H9 (cell line): ENCODE measurements at regions not wholly inside any gene's neighbourhood (a gene's known extent, or its start where the extent isn't known, plus 50 kb on each side); places are given as distances from the start of the nearest gene placed in this dataset.

Source experiments
- DNase-seq: peaks from one replicate; pipeline ENCODE4 v3.0.0-alpha.2; 2017
- H2AFZ ChIP-seq: one replicate; pipeline ENCODE4 v1.6.1; 2013; ENCODE audit warnings: mild to moderate bottlenecking, low read length, control low read depth, moderate library complexity
- H2AK5ac ChIP-seq: 2 replicates; pipeline ENCODE4 v1.6.1; 2013; ENCODE audit warnings: low read length, control low read depth, mixed read lengths; ENCODE audit not compliant: insufficient read length
- H2BK120ac ChIP-seq: one replicate; pipeline ENCODE4 v1.6.1; 2013; ENCODE audit warnings: low read depth, mild to moderate bottlenecking, low read length, control low read depth, inconsistent platforms; ENCODE audit not compliant: poor library complexity, severe bottlenecking
- H2BK12ac ChIP-seq: 2 replicates; pipeline ENCODE4 v1.6.1; 2013; ENCODE audit warnings: low read length, control low read depth, mixed read lengths, low read depth; ENCODE audit not compliant: insufficient read length
- H2BK15ac ChIP-seq: 2 replicates; pipeline ENCODE4 v1.6.1; 2013; ENCODE audit warnings: low read depth, low read length, control low read depth
- H2BK20ac ChIP-seq: one replicate; pipeline ENCODE4 v1.6.1; 2013; ENCODE audit warnings: low read depth, mild to moderate bottlenecking, low read length, control low read depth, inconsistent platforms; ENCODE audit not compliant: poor library complexity, severe bottlenecking
- H2BK5ac ChIP-seq: 2 replicates; pipeline ENCODE4 v1.6.1; 2013; ENCODE audit warnings: low read length, control low read depth, mixed read lengths; ENCODE audit not compliant: insufficient read length
- H3K14ac ChIP-seq: 2 replicates; pipeline ENCODE4 v1.6.1; 2013; ENCODE audit warnings: low read length, control low read depth; ENCODE audit not compliant: insufficient read depth
- H3K18ac ChIP-seq: 2 replicates; pipeline ENCODE4 v1.6.1; 2013; ENCODE audit warnings: low read depth, mild to moderate bottlenecking, mixed read lengths, low read length, control low read depth; ENCODE audit not compliant: insufficient read length
- H3K23ac ChIP-seq: 2 replicates; pipeline ENCODE4 v1.6.1; 2013; ENCODE audit warnings: low read length, control low read depth, mixed read lengths, low read depth; ENCODE audit not compliant: insufficient read length
- H3K23me2 ChIP-seq: 2 replicates; pipeline ENCODE4 v1.6.1; 2013; ENCODE audit warnings: low read depth, mild to moderate bottlenecking, mixed read lengths, low read length, control low read depth; ENCODE audit not compliant: insufficient read length, poor library complexity, severe bottlenecking
- H3K27ac ChIP-seq: 2 replicates; pipeline ENCODE4 v1.5.1; 2013; ENCODE audit warnings: low read length, control low read depth, mixed read lengths, low read depth; ENCODE audit not compliant: insufficient read length
- H3K27me3 ChIP-seq: 2 replicates; pipeline ENCODE4 v1.6.1; 2013; ENCODE audit warnings: low read length, control low read depth, inconsistent platforms; ENCODE audit not compliant: insufficient read depth
- H3K4ac ChIP-seq: 2 replicates; pipeline ENCODE4 v1.6.1; 2013; ENCODE audit warnings: low read depth, mild to moderate bottlenecking, control low read depth, inconsistent platforms, low read length, moderate library complexity
- H3K4me1 ChIP-seq: 2 replicates; pipeline ENCODE4 v1.6.1; 2013; ENCODE audit warnings: low read length, control low read depth, inconsistent platforms; ENCODE audit not compliant: insufficient read depth
- H3K4me2 ChIP-seq: 2 replicates; pipeline ENCODE4 v1.6.1; 2013; ENCODE audit warnings: low read length, control low read depth, mixed read lengths; ENCODE audit not compliant: insufficient read length, insufficient read depth
- H3K56ac ChIP-seq: 2 replicates; pipeline ENCODE4 v1.6.1; 2013; ENCODE audit warnings: low read depth, mild to moderate bottlenecking, mixed read lengths, low read length, control low read depth; ENCODE audit not compliant: insufficient read length
- H3K79me1 ChIP-seq: 2 replicates; pipeline ENCODE4 v1.6.1; 2013; ENCODE audit warnings: low read depth, mild to moderate bottlenecking, moderate library complexity, low read length, control low read depth, inconsistent platforms; ENCODE audit not compliant: insufficient read depth, poor library complexity, severe bottlenecking
- H3K79me2 ChIP-seq: 2 replicates; pipeline ENCODE4 v1.6.1; 2013; ENCODE audit warnings: low read length, control low read depth, inconsistent platforms; ENCODE audit not compliant: insufficient read depth
- H3K9ac ChIP-seq: 2 replicates; pipeline ENCODE4 v1.6.1; 2013; ENCODE audit warnings: low read length, control low read depth, mixed read lengths; ENCODE audit not compliant: insufficient read length; ENCODE audit errors: extremely low read depth
- H3K9me3 ChIP-seq: one replicate; pipeline ENCODE4 v1.6.1; 2013; ENCODE audit warnings: low read depth, low read length, inconsistent platforms; ENCODE audit not compliant: control insufficient read depth
- H3T11ph ChIP-seq: one replicate; pipeline ENCODE4 v1.6.1; 2013; ENCODE audit warnings: mild to moderate bottlenecking, low read length, control low read depth, inconsistent platforms
- H4K20me1 ChIP-seq: one replicate; pipeline ENCODE4 v1.6.1; 2013; ENCODE audit not compliant: control insufficient read depth, insufficient read length, insufficient read depth
- H4K5ac ChIP-seq: 2 replicates; pipeline ENCODE4 v1.6.1; 2013; ENCODE audit warnings: low read depth, mild to moderate bottlenecking, mixed read lengths, low read length, control low read depth; ENCODE audit not compliant: insufficient read length
- H4K8ac ChIP-seq: replicated peaks from 2 replicates; pipeline ENCODE4 v1.6.1; 2013; ENCODE audit warnings: low read length, control low read depth, mixed read lengths, low read depth; ENCODE audit not compliant: insufficient read length
- H4K91ac ChIP-seq: 2 replicates; pipeline ENCODE4 v1.6.1; 2013; ENCODE audit warnings: low read depth, mild to moderate bottlenecking, moderate library complexity, mixed read lengths, low read length, control low read depth; ENCODE audit not compliant: insufficient read length
- H3K27ac Mint-ChIP-seq, 3 experiments: 2 replicates in 2 of 3; 3 replicates in 1 of 3; pipeline ENCODE4 v1.8.0; 2020 to 2021; ENCODE audit warnings: mixed read lengths in 3 of 3, mild to moderate bottlenecking in 1 of 3, moderate library complexity in 1 of 3
- H3K27me3 Mint-ChIP-seq: 2 replicates; pipeline ENCODE4 v1.8.0; 2021; ENCODE audit warnings: low read depth, mild to moderate bottlenecking, moderate library complexity, mixed read lengths
- H3K36me3 Mint-ChIP-seq, 3 experiments: 2 replicates in 2 of 3; 3 replicates in 1 of 3; pipeline ENCODE4 v1.8.0; 2020 to 2021; ENCODE audit warnings: low read depth in 3 of 3, mixed read lengths in 3 of 3; ENCODE audit not compliant: insufficient read depth in 1 of 3
- H3K4me1 Mint-ChIP-seq, 2 experiments: 2 replicates each; pipeline ENCODE4 v1.8.0; 2020; ENCODE audit warnings: mixed read lengths in 2 of 2
- H3K4me3 Mint-ChIP-seq, 2 experiments: 2 replicates in 1 of 2; 3 replicates in 1 of 2; pipeline ENCODE4 v1.8.0; 2020 to 2021; ENCODE audit warnings: mild to moderate bottlenecking in 2 of 2, mixed read lengths in 2 of 2, moderate library complexity in 1 of 2
- H3K9me3 Mint-ChIP-seq, 2 experiments: 2 replicates in 1 of 2; 3 replicates in 1 of 2; pipeline ENCODE4 v1.8.0; 2020; ENCODE audit warnings: mild to moderate bottlenecking in 2 of 2, mixed read lengths in 2 of 2, moderate library complexity in 1 of 2
- WGBS: extraction: QIAGEN DNeasy Blood & Tissue Kit; methylation state at CpG from one replicate; pipeline ENCODE4 v1.1.7; 2013; ENCODE audit warnings: missing lambda C conversion rate, low lambda C conversion rate, mixed read lengths; ENCODE audit not compliant: insufficient read length; ENCODE audit errors: extremely low coverage; 5-methylcytosine and 5-hydroxymethylcytosine counted together
- TF ChIP-seq, protein P1 (sequence below): fragments of 200-600 bp; sonication (generic); conservative IDR thresholded peaks from 3 replicates; pipeline ENCODE4 v1.8.0; 2021; ENCODE audit warnings: antibody characterized with exemption, mild to moderate bottlenecking

DNA sequence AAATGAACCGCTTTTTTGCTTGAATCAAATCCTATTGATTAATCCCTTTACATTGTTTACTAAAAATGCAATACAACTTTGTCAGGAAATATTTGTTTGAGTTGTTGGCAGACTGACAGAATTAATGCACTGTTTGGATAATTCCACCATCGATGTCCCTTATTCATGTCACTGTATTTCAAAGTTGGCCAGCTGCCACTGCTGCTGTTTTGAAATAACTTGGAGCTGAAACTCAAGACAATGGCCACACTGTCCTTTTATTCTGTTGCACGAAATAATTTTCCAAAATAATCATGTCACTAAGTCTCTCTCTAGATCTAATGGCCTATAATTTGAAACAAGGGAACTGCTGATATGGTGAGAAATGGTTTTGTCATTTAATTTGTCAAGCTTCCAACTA lies 55.2 kb upstream of the PAX3 start:
- DNase-seq, result no peak
- Histone ChIP-seq H4K91ac (no peak overlapping the region), H3K23ac (no peak overlapping the region), H2BK120ac (no peak overlapping the region), H2BK20ac (no peak overlapping the region), H3K79me1 (no peaks in the 10 kb centered on the region), H2BK12ac (no peak overlapping the region), H4K8ac (no peak overlapping the region), H2BK5ac (no peak overlapping the region), H2BK15ac (no peak overlapping the region), H3K27ac (no peak overlapping the region), H3K27me3 (no peaks in the 10 kb centered on the region), H4K20me1 (no peaks in the 10 kb centered on the region), H2AK5ac (no peak overlapping the region), H4K5ac (no peak overlapping the region), H2AFZ (no peak overlapping the region), H3K9me3 (no peaks in the 10 kb centered on the region), H3K18ac (no peak overlapping the region), H3K79me2 (no peaks in the 10 kb centered on the region), H3K23me2 (no peaks in the 10 kb centered on the region), H3K4me2 (no peak overlapping the region), H3T11ph (no peak overlapping the region), H3K9ac (no peak overlapping the region), H3K14ac (no peak overlapping the region), H3K56ac (no peak overlapping the region), H3K4ac (no peak overlapping the region), H3K4me1 (no peaks in the 10 kb centered on the region)
- Mint-ChIP-seq H3K4me3 (no peak overlapping the region), H3K36me3 (peaks cover 0 to 4% (median 0%) of the 10 kb centered on the region in 3 experiments; a peak in 1 of 7 replicates), H3K4me1 (no peaks in the 10 kb centered on the region), H3K27me3 (peaks cover 6% of the 10 kb centered on the region; the same call in 1 of the 2 replicates), H3K9me3 (peaks cover 5 to 17% of the 10 kb centered on the region in 2 experiments; a peak in 4 of 5 replicates), H3K27ac (no peak overlapping the region)
- TF ChIP-seq, protein P1, sequence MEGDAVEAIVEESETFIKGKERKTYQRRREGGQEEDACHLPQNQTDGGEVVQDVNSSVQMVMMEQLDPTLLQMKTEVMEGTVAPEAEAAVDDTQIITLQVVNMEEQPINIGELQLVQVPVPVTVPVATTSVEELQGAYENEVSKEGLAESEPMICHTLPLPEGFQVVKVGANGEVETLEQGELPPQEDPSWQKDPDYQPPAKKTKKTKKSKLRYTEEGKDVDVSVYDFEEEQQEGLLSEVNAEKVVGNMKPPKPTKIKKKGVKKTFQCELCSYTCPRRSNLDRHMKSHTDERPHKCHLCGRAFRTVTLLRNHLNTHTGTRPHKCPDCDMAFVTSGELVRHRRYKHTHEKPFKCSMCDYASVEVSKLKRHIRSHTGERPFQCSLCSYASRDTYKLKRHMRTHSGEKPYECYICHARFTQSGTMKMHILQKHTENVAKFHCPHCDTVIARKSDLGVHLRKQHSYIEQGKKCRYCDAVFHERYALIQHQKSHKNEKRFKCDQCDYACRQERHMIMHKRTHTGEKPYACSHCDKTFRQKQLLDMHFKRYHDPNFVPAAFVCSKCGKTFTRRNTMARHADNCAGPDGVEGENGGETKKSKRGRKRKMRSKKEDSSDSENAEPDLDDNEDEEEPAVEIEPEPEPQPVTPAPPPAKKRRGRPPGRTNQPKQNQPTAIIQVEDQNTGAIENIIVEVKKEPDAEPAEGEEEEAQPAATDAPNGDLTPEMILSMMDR, result no peak
- WGBS, result no CpG with 5 or more reads among the region's 3 CpGs
